ENCODE measurements at regions not wholly inside any gene's neighbourhood (a gene's known extent, or its start where the extent isn't known, plus 50 kb on each side); places are given as distances from the start of the nearest gene placed in this dataset.

DNA sequence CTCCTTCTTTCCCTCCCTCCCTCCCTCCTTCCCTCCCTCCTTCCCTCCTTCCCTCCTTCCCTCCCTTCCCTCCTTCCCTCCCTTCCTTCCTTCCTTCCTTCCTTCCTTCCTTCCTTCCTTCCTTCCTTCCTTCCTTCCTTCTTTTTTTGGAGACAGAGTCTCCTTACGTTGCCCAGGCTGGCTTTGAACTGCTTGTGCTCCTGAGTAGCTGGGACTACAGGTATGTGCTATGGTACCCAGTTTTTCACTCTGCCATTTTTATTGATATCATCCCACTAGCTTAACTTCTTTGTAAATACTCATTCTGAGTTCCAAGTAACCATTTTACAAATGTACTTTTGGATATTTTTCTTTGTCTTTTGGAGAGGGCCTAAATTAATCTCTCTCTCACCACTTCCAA lies 336.8 kb upstream of the DDI1 start:
- H3K9me2 ChIP-seq (ENCODE audit: insufficient read depth), result no peaks in the 10 kb centered on the region; the same call in 1 of the 2 replicates
- WGBS, 2 experiments (ENCODE audit: low coverage in 1 of 2, low lambda C conversion rate in 2 of 2, missing lambda C conversion rate in 2 of 2), result 95 to 100% methylated on average over 1 of the region's 1 CpG
- in situ Hi-C loops (cut with MboI), result loop anchor here (10.0 to 25.0 kb wide), 2 partner anchors 445 to 638 kb away; no protein-coding TSS in a partner anchor
- no peaks in the 10 kb centered on the region for H3K9me3 ChIP-seq (ENCODE audit: low read depth)
- TF ChIP-seq EZH2phosphoT487 (IDR thresholded peaks at IDR 0.05; ENCODE audit: insufficient read depth, low read depth), result no peak
- no peak for TF ChIP-seq EZH2 (IDR thresholded peaks at IDR 0.05; ENCODE audit: insufficient read depth, poor library complexity, severe bottlenecking)
- no peaks in the 10 kb centered on the region for H3K36me3 ChIP-seq (ENCODE audit: low read depth)
- no peak overlapping the region for H2AFZ ChIP-seq
- peaks cover 33% of the 10 kb centered on the region for H3F3A ChIP-seq (ENCODE audit: insufficient read depth)
- 0 out of 2 replicates have a peak overlapping the region, but pooled peaks have one; percentile 44 for H3K27ac ChIP-seq
- H3K9ac ChIP-seq, result no peak overlapping the region
- H3K4me1 ChIP-seq (ENCODE audit: insufficient read depth), result peaks cover 41% of the 10 kb centered on the region
- H4K20me1 ChIP-seq (ENCODE audit: insufficient read depth), result no peaks in the 10 kb centered on the region
- H3K27me3 ChIP-seq (replicated peaks; ENCODE audit: insufficient read depth), result no peaks in the 10 kb centered on the region
- no peak overlapping the region for H3K4me3 ChIP-seq
- H3K79me2 ChIP-seq (ENCODE audit: insufficient read depth), result no peaks in the 10 kb centered on the region
- DNase-seq, result no peak
- no peak overlapping the region for H3K4me2 ChIP-seq (ENCODE audit: unreplicated experiment)

DNA sequence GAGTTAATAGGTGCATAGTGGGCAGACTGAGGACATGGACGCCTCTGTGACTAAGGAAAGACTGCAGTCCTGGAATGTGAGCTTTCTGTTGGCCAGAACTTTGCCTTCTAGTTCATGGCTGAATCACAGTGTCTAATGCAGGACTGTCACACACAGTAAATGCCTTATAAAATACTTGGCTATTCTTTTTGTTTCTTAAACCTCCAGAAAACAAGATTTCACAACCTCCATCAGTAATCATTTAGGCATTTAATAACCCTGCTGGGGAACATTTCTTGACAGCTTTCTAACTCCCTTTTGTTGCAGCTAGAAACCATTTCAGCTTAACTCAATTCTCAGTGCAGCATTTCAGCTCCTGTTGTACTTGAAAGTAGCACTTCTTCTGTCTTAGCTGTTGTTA lies 335.8 kb upstream of the DDI1 start:
- H2AFZ ChIP-seq, result 0 out of 2 replicates have a peak overlapping the region, but pooled peaks have one; percentile 33
- in situ Hi-C loops (cut with MboI), result no loop called here

GRCh38 chr11:103703437-103703836 lies 333.0 kb upstream of the DDI1 start:
- TF ChIP-seq EZH2 (IDR thresholded peaks at IDR 0.05; ENCODE audit: insufficient read depth, poor library complexity, severe bottlenecking) (no peak), EZH2phosphoT487 (IDR thresholded peaks at IDR 0.05; ENCODE audit: insufficient read depth, low read depth) (no peak)
- no peaks in the 10 kb centered on the region for H4K20me1 ChIP-seq (ENCODE audit: insufficient read depth)
- H3K27me3 ChIP-seq (replicated peaks; ENCODE audit: insufficient read depth), result no peaks in the 10 kb centered on the region
- H3K4me3 ChIP-seq, result no peak overlapping the region
- H3K4me1 ChIP-seq (ENCODE audit: insufficient read depth), result peaks cover 49% of the 10 kb centered on the region
- no peaks in the 10 kb centered on the region for H3K79me2 ChIP-seq (ENCODE audit: insufficient read depth)
- H2AFZ ChIP-seq, result no peak overlapping the region
- no peak overlapping the region for H3K27ac ChIP-seq
- H3F3A ChIP-seq (ENCODE audit: insufficient read depth), result peaks cover 33% of the 10 kb centered on the region
- no peak overlapping the region for H3K9ac ChIP-seq
- H3K9me2 ChIP-seq (ENCODE audit: insufficient read depth), result no peaks in the 10 kb centered on the region
- H3K4me2 ChIP-seq (ENCODE audit: unreplicated experiment), result no peak overlapping the region
- no peaks in the 10 kb centered on the region for H3K36me3 ChIP-seq (ENCODE audit: low read depth)
- WGBS, 2 experiments (ENCODE audit: low coverage in 1 of 2, low lambda C conversion rate in 2 of 2, missing lambda C conversion rate in 2 of 2), result 75 to 85% methylated on average over 2 of the region's 2 CpGs
- in situ Hi-C loops (cut with MboI), result no loop called here
- H3K9me3 ChIP-seq (ENCODE audit: low read depth), result no peaks in the 10 kb centered on the region
- DNase-seq, result no peak

More for the DNA sequence above, 335.8 kb upstream of the DDI1 start:
- peak; percentile 95 for DNase-seq
- peak overlapping the region; percentile 29; the same call in 1 of the 2 replicates for H3K4me3 ChIP-seq
- H3K27ac ChIP-seq, result peak overlapping the region; percentile 64
- H3K79me2 ChIP-seq (ENCODE audit: insufficient read depth), result no peaks in the 10 kb centered on the region
- peaks cover 41% of the 10 kb centered on the region for H3K4me1 ChIP-seq (ENCODE audit: insufficient read depth)
- peaks cover 33% of the 10 kb centered on the region for H3F3A ChIP-seq (ENCODE audit: insufficient read depth)
- peak overlapping the region; percentile 68 for H3K4me2 ChIP-seq (ENCODE audit: unreplicated experiment)
- 3 to 5% methylated on average over 1 of the region's 1 CpG for WGBS, 2 experiments (ENCODE audit: low coverage in 1 of 2, low lambda C conversion rate in 2 of 2, missing lambda C conversion rate in 2 of 2)
- H3K36me3 ChIP-seq (ENCODE audit: low read depth), result no peaks in the 10 kb centered on the region
- H3K27me3 ChIP-seq (replicated peaks; ENCODE audit: insufficient read depth), result no peaks in the 10 kb centered on the region
- TF ChIP-seq EZH2phosphoT487 (IDR thresholded peaks at IDR 0.05; ENCODE audit: insufficient read depth, low read depth), result no peak
- H3K9me2 ChIP-seq (ENCODE audit: insufficient read depth), result no peaks in the 10 kb centered on the region; the same call in 1 of the 2 replicates
- no peaks in the 10 kb centered on the region for H3K9me3 ChIP-seq (ENCODE audit: low read depth)
- H4K20me1 ChIP-seq (ENCODE audit: insufficient read depth), result no peaks in the 10 kb centered on the region
- no peak overlapping the region for H3K9ac ChIP-seq

GRCh38 chr11:103703954-103704353 lies 332.5 kb upstream of the DDI1 start:
- TF ChIP-seq EZH2phosphoT487 (IDR thresholded peaks at IDR 0.05; ENCODE audit: insufficient read depth, low read depth) (no peak), EZH2 (IDR thresholded peaks at IDR 0.05; ENCODE audit: insufficient read depth, poor library complexity, severe bottlenecking) (no peak)
- Histone ChIP-seq H3K79me2 (ENCODE audit: insufficient read depth) (no peaks in the 10 kb centered on the region), H3K9ac (no peak overlapping the region), H3K4me3 (no peak overlapping the region), H3K4me2 (ENCODE audit: unreplicated experiment) (no peak overlapping the region), H4K20me1 (ENCODE audit: insufficient read depth) (no peaks in the 10 kb centered on the region), H3K36me3 (ENCODE audit: low read depth) (no peaks in the 10 kb centered on the region), H3F3A (ENCODE audit: insufficient read depth) (peaks cover 31% of the 10 kb centered on the region), H3K4me1 (ENCODE audit: insufficient read depth) (peaks cover 44% of the 10 kb centered on the region), H3K27me3 (replicated peaks; ENCODE audit: insufficient read depth) (no peaks in the 10 kb centered on the region), H3K27ac (no peak overlapping the region), H3K9me2 (ENCODE audit: insufficient read depth) (no peaks in the 10 kb centered on the region), H2AFZ (no peak overlapping the region), H3K9me3 (ENCODE audit: low read depth) (no peaks in the 10 kb centered on the region)
- in situ Hi-C loops (cut with MboI), result no loop called here
- no peak for DNase-seq
- 80 to 82% methylated on average over 6 of the region's 6 CpGs for WGBS, 2 experiments (ENCODE audit: low coverage in 1 of 2, low lambda C conversion rate in 2 of 2, missing lambda C conversion rate in 2 of 2)

- H4K20me1 ChIP-seq (ENCODE audit: insufficient read depth), result no peaks in the 10 kb centered on the region
- peaks cover 22% of the 10 kb centered on the region for H3F3A ChIP-seq (ENCODE audit: insufficient read depth)
- TF ChIP-seq EZH2 (IDR thresholded peaks at IDR 0.05; ENCODE audit: insufficient read depth, poor library complexity, severe bottlenecking), result no peak
- TF ChIP-seq EZH2phosphoT487 (IDR thresholded peaks at IDR 0.05; ENCODE audit: insufficient read depth, low read depth), result no peak
- H2AFZ ChIP-seq, result no peak overlapping the region
- WGBS, 2 experiments (ENCODE audit: low coverage in 1 of 2, low lambda C conversion rate in 2 of 2, missing lambda C conversion rate in 2 of 2), result 67 to 78% methylated on average over 2 of the region's 2 CpGs
- H3K27ac ChIP-seq, result no peak overlapping the region
- H3K9ac ChIP-seq, result no peak overlapping the region
- H3K79me2 ChIP-seq (ENCODE audit: insufficient read depth), result no peaks in the 10 kb centered on the region
- peaks cover 30% of the 10 kb centered on the region for H3K4me1 ChIP-seq (ENCODE audit: insufficient read depth)
- no peak overlapping the region for H3K4me2 ChIP-seq (ENCODE audit: unreplicated experiment)
- DNase-seq, result no peak
- no peaks in the 10 kb centered on the region for H3K9me3 ChIP-seq (ENCODE audit: low read depth)
- H3K27me3 ChIP-seq (replicated peaks; ENCODE audit: insufficient read depth), result no peaks in the 10 kb centered on the region
- H3K9me2 ChIP-seq (ENCODE audit: insufficient read depth), result no peaks in the 10 kb centered on the region
- no peaks in the 10 kb centered on the region for H3K36me3 ChIP-seq (ENCODE audit: low read depth)
- in situ Hi-C loops (cut with MboI), result no loop called here
- H3K4me3 ChIP-seq, result no peak overlapping the region
Observed at GRCh38 chr11:103705642-103706041, 330.8 kb upstream of the DDI1 start.

Data from GM23248 (cell line).